ENCODE measurements at regions not wholly inside any gene's neighbourhood (a gene's known extent, or its start where the extent isn't known, plus 50 kb on each side); places are given as distances from the start of the nearest gene placed in this dataset.

GRCh38 chr2:153294199-153294786 is 184.3 kb downstream of the RPRM start:
- H3F3A ChIP-seq (ENCODE audit: insufficient read depth): no peaks in the 10 kb centered on the region
- no peak for TF ChIP-seq EZH2phosphoT487 (conservative IDR thresholded peaks at IDR 0.05; ENCODE audit: low read length)
- TF ChIP-seq CTCF (IDR thresholded peaks at IDR 0.05; ENCODE audit: insufficient read depth, low read length, poor library complexity, severe bottlenecking): no peak
- H3K4me2 ChIP-seq (ENCODE audit: low read depth, low read length, poor library complexity, severe bottlenecking): no peak overlapping the region

GRCh38 chr2:153291718-153292117 is 186.8 kb downstream of the RPRM start:
- no peak for TF ChIP-seq CTCF (IDR thresholded peaks at IDR 0.05; ENCODE audit: insufficient read depth, low read length, poor library complexity, severe bottlenecking)
- no peak for TF ChIP-seq EZH2phosphoT487 (conservative IDR thresholded peaks at IDR 0.05; ENCODE audit: low read length)
- Histone ChIP-seq H4K20me1 (ENCODE audit: low read depth, low read length) (no peaks in the 10 kb centered on the region), H3K27me3 (ENCODE audit: low read length) (no peaks in the 10 kb centered on the region), H3K36me3 (ENCODE audit: low read length) (no peaks in the 10 kb centered on the region), H3F3A (ENCODE audit: insufficient read depth) (no peaks in the 10 kb centered on the region), H3K9ac (ENCODE audit: low read length) (no peak overlapping the region), H3K79me2 (ENCODE audit: insufficient read depth, low read length) (no peaks in the 10 kb centered on the region), H3K9me3 (ENCODE audit: insufficient read depth, low read length) (no peaks in the 10 kb centered on the region), H2AFZ (ENCODE audit: low read depth, low read length, severe bottlenecking) (no peak overlapping the region), H3K4me2 (ENCODE audit: low read depth, low read length, poor library complexity, severe bottlenecking) (no peak overlapping the region), H3K27ac (ENCODE audit: low read depth, low read length) (no peak overlapping the region), H3K4me3 (ENCODE audit: insufficient read depth, low read length, poor library complexity, severe bottlenecking) (no peak overlapping the region), H3K9me2 (replicated peaks; ENCODE audit: insufficient read depth, low read length) (no peaks in the 10 kb centered on the region)

More at GRCh38 chr2:153294199-153294786, 184.3 kb downstream of the RPRM start:
- no peaks in the 10 kb centered on the region for H3K9me3 ChIP-seq (ENCODE audit: insufficient read depth, low read length)
- H3K4me3 ChIP-seq (ENCODE audit: insufficient read depth, low read length, poor library complexity, severe bottlenecking): no peak overlapping the region
- H3K79me2 ChIP-seq (ENCODE audit: insufficient read depth, low read length): no peaks in the 10 kb centered on the region
- no peak overlapping the region for H3K27ac ChIP-seq (ENCODE audit: low read depth, low read length)
- H3K27me3 ChIP-seq (ENCODE audit: low read length): no peaks in the 10 kb centered on the region
- no peaks in the 10 kb centered on the region for H4K20me1 ChIP-seq (ENCODE audit: low read depth, low read length)
- no peaks in the 10 kb centered on the region for H3K36me3 ChIP-seq (ENCODE audit: low read length)
- H3K9ac ChIP-seq (ENCODE audit: low read length): no peak overlapping the region
- H2AFZ ChIP-seq (ENCODE audit: low read depth, low read length, severe bottlenecking): no peak overlapping the region
- no peaks in the 10 kb centered on the region for H3K9me2 ChIP-seq (replicated peaks; ENCODE audit: insufficient read depth, low read length)

DNA sequence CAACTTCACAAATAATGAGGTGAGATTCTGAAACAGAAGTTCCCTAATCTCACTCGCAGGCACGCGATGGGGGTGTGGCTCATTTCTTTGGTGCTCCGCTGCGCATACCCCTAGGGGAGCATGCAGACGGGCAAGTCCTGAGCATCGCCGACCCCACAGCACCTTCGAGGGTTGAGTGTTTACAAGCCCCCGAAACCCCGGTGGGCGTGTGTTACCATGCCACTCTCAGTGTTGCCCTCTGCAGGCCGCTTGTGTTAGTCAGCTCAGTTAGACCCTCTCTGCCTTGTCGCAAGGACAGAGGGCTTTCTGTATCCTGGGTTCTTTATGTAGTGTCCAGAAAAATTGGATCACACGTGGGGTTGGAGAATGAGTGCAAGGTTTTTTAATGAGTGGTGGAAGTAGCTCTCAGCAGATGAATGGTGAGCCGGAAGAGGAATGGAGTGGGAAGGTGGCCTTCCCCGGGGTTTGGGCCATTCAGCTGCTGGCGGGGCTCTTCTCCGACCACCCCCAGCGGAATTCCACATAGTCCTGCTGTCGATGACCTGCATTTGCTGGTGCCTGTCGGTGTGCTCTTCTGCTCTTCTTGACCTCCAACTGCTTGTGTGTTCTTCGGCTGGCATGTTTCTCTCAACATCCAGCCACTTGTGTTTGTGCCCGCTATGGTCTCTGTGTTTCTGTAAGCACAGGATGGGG is 191.3 kb downstream of the RPRM start:
- Histone ChIP-seq H3K27me3 (ENCODE audit: low read length) (no peaks in the 10 kb centered on the region), H4K20me1 (ENCODE audit: low read depth, low read length) (no peaks in the 10 kb centered on the region), H2AFZ (ENCODE audit: low read depth, low read length, severe bottlenecking) (no peak overlapping the region), H3K4me2 (ENCODE audit: low read depth, low read length, poor library complexity, severe bottlenecking) (peak overlapping the region; percentile 47), H3K9me3 (ENCODE audit: insufficient read depth, low read length) (no peaks in the 10 kb centered on the region), H3K9ac (ENCODE audit: low read length) (no peak overlapping the region), H3K27ac (ENCODE audit: low read depth, low read length) (no peak overlapping the region), H3K36me3 (ENCODE audit: low read length) (no peaks in the 10 kb centered on the region), H3K4me3 (ENCODE audit: insufficient read depth, low read length, poor library complexity, severe bottlenecking) (no peak overlapping the region), H3F3A (ENCODE audit: insufficient read depth) (no peaks in the 10 kb centered on the region), H3K79me2 (ENCODE audit: insufficient read depth, low read length) (no peaks in the 10 kb centered on the region), H3K9me2 (replicated peaks; ENCODE audit: insufficient read depth, low read length) (no peaks in the 10 kb centered on the region)
- TF ChIP-seq CTCF (IDR thresholded peaks at IDR 0.05; ENCODE audit: insufficient read depth, low read length, poor library complexity, severe bottlenecking) (peak; percentile 12), EZH2phosphoT487 (conservative IDR thresholded peaks at IDR 0.05; ENCODE audit: low read length) (no peak)

Data from SU-DHL-6 (cell line).